WTC11 (cell line): ENCODE measurements at regions not wholly inside any gene's neighbourhood (a gene's known extent, or its start where the extent isn't known, plus 50 kb on each side); places are given as distances from the start of the nearest gene placed in this dataset.

Source experiments
- AR ChIP-seq: fragments of 250-450 bp; sonication (Bioruptor Pico); IDR thresholded peaks from 2 replicates; pipeline ENCODE4 v1.9.0; 2021; ENCODE audit warnings: mild to moderate bottlenecking
- CBFB ChIP-seq: sonication (generic); formaldehyde crosslinking; IDR thresholded peaks from 2 replicates; pipeline ENCODE4 v1.8.1; 2022; ENCODE audit warnings: mild to moderate bottlenecking, low read depth, missing genetic modification reagents
- CREB1 ChIP-seq: sonication (generic); formaldehyde crosslinking; IDR thresholded peaks from 2 replicates; pipeline ENCODE4 v1.8.0; 2023; ENCODE audit warnings: mild to moderate bottlenecking, missing genetic modification reagents
- IRF1 ChIP-seq: sonication (generic); formaldehyde crosslinking; IDR thresholded peaks from 2 replicates; pipeline ENCODE4 v1.8.0; 2023; ENCODE audit warnings: missing genetic modification reagents
- ZNF121 ChIP-seq: sonication (generic); formaldehyde crosslinking; IDR thresholded peaks from 2 replicates; pipeline ENCODE4 v1.8.0; 2023; ENCODE audit warnings: missing genetic modification reagents
- ZNF281 ChIP-seq: sonication (generic); formaldehyde crosslinking; IDR thresholded peaks from 2 replicates; pipeline ENCODE4 v1.8.0; 2023; ENCODE audit warnings: mild to moderate bottlenecking, missing genetic modification reagents
- ZNF425 ChIP-seq: fragments of 250-450 bp; sonication (Bioruptor Pico); conservative IDR thresholded peaks from 2 replicates; pipeline ENCODE4 v1.9.0; 2021; ENCODE audit warnings: mild to moderate bottlenecking
- TF ChIP-seq, protein P1 (sequence below): fragments of 200-600 bp; IDR thresholded peaks from 2 replicates; pipeline ENCODE4 v1.8.0; 2022; ENCODE audit warnings: antibody characterized with exemption
- TF ChIP-seq, protein P2 (sequence below): sonication (generic); formaldehyde crosslinking; IDR thresholded peaks from 2 replicates; pipeline ENCODE4 v1.8.0; 2022; ENCODE audit warnings: mild to moderate bottlenecking, missing genetic modification reagents

GRCh38 chr3:16085884-16086608, 88.4 kb upstream of the GALNT15 start:
- TF ChIP-seq, protein P1, sequence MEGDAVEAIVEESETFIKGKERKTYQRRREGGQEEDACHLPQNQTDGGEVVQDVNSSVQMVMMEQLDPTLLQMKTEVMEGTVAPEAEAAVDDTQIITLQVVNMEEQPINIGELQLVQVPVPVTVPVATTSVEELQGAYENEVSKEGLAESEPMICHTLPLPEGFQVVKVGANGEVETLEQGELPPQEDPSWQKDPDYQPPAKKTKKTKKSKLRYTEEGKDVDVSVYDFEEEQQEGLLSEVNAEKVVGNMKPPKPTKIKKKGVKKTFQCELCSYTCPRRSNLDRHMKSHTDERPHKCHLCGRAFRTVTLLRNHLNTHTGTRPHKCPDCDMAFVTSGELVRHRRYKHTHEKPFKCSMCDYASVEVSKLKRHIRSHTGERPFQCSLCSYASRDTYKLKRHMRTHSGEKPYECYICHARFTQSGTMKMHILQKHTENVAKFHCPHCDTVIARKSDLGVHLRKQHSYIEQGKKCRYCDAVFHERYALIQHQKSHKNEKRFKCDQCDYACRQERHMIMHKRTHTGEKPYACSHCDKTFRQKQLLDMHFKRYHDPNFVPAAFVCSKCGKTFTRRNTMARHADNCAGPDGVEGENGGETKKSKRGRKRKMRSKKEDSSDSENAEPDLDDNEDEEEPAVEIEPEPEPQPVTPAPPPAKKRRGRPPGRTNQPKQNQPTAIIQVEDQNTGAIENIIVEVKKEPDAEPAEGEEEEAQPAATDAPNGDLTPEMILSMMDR: no peak
- TF ChIP-seq CBFB (CRISPR knock-in tag) (no peak), AR (CRISPR knock-in tag) (no peak), ZNF281 (CRISPR knock-in tag) (no peak), IRF1 (CRISPR knock-in tag) (no peak), CREB1 (CRISPR knock-in tag) (no peak), ZNF425 (CRISPR knock-in tag) (no peak), ZNF121 (no peak)
- TF ChIP-seq, protein P2, sequence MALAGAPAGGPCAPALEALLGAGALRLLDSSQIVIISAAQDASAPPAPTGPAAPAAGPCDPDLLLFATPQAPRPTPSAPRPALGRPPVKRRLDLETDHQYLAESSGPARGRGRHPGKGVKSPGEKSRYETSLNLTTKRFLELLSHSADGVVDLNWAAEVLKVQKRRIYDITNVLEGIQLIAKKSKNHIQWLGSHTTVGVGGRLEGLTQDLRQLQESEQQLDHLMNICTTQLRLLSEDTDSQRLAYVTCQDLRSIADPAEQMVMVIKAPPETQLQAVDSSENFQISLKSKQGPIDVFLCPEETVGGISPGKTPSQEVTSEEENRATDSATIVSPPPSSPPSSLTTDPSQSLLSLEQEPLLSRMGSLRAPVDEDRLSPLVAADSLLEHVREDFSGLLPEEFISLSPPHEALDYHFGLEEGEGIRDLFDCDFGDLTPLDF (CRISPR knock-in tag): no peak
